Osteoblast (primary cell): ENCODE measurements at regions not wholly inside any gene's neighbourhood (a gene's known extent, or its start where the extent isn't known, plus 50 kb on each side); places are given as distances from the start of the nearest gene placed in this dataset.

ENCODE experiments used
- DNase-seq: peaks from one replicate; pipeline ENCODE4 v3.0.0; 2011; ENCODE audit warnings: low spot score, mixed read lengths; ENCODE audit not compliant: insufficient read length; ENCODE audit errors: missing footprints
- H2AFZ ChIP-seq: 2 replicates; pipeline ENCODE4 v1.6.0; 2011; ENCODE audit warnings: mild to moderate bottlenecking, low read length
- H3K27ac ChIP-seq: 2 replicates; pipeline ENCODE4 v1.5.1; 2011; ENCODE audit warnings: mild to moderate bottlenecking, low read depth, low read length, moderate library complexity
- H3K27me3 ChIP-seq: 2 replicates; pipeline ENCODE4 v1.6.0; 2012; ENCODE audit warnings: mild to moderate bottlenecking, control low read depth, inconsistent platforms, low read length, moderate library complexity; ENCODE audit not compliant: insufficient read depth
- H3K36me3 ChIP-seq: 2 replicates; pipeline ENCODE4 v1.5.1; 2011; ENCODE audit warnings: mild to moderate bottlenecking, low read length, control low read depth, moderate library complexity; ENCODE audit not compliant: insufficient read depth
- H3K4me1 ChIP-seq: 2 replicates; pipeline ENCODE4 v1.5.1; 2011; ENCODE audit warnings: mild to moderate bottlenecking, low read length, control low read depth, moderate library complexity; ENCODE audit not compliant: insufficient read depth
- H3K4me2 ChIP-seq: 2 replicates; pipeline ENCODE4 v1.6.0; 2011; ENCODE audit warnings: mild to moderate bottlenecking, low read length; ENCODE audit not compliant: insufficient read depth
- H3K4me3 ChIP-seq: fragments of 200-600 bp; sonication (generic); 3 replicates; pipeline ENCODE4 v1.5.1; 2012; ENCODE audit warnings: mild to moderate bottlenecking, low read length, inconsistent platforms; ENCODE audit not compliant: insufficient read depth
- H3K79me2 ChIP-seq: 2 replicates; pipeline ENCODE4 v1.6.0; 2012; ENCODE audit warnings: mild to moderate bottlenecking, low read length, control low read depth, inconsistent platforms; ENCODE audit not compliant: insufficient read depth
- H3K9me3 ChIP-seq: 2 replicates; pipeline ENCODE4 v1.5.1; 2011; ENCODE audit warnings: low read depth, low read length, control low read depth
- H4K20me1 ChIP-seq: 2 replicates; pipeline ENCODE4 v1.6.0; 2012; ENCODE audit warnings: mild to moderate bottlenecking, low read length, control low read depth; ENCODE audit not compliant: insufficient read depth
- TF ChIP-seq, protein P1 (sequence below): IDR thresholded peaks from 2 replicates; pipeline ENCODE4 v1.5.1; 2011; ENCODE audit warnings: mild to moderate bottlenecking, low read depth, low read length, moderate library complexity; ENCODE audit errors: extremely low read depth

DNA sequence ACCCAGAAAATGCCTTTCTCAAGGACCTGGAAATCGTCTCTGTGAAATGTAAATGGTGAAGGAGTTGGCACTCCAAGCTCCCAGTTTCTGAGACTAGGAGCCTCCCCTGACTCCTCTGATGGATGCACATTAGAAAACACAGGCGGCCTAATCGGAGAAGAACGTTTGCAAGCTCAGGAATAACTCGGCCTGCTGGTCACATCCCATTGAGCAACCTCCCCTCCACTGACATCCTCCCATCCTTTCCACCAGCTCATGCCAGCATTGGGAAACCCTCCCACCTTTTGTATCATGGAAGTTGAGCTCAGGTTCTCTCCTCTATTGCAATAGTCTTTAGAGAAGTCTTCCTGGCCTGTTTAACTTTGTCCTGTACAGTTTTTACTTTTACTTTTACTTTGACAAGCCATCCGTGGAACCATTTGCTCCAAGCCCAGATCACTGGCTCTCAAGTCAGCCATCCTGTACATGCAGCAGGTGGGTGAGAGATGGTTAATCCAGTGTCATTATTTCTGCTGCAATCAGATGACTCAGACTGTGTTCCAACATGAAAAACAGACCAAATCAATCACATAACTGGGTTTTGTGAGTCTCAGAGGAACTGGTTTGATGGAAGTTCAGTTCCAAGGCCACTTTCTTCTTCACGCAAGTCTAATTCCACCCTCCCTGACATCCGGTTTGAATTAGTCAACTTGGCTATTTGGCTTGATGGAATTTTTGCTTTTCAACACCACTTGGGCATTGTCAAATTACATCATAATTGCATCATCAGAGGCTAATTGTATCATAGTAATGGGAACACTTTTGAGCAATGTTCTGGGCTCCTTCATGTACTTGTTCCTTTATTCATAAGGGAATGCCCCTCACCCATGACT is 619.4 kb upstream of the CDH4 start:
- Histone ChIP-seq H3K4me3 (no peak overlapping the region), H3K4me2 (no peak overlapping the region), H2AFZ (no peak overlapping the region), H3K79me2 (no peaks in the 10 kb centered on the region), H3K36me3 (no peaks in the 10 kb centered on the region), H3K4me1 (no peaks in the 10 kb centered on the region), H3K27ac (no peak overlapping the region), H4K20me1 (no peaks in the 10 kb centered on the region), H3K27me3 (no peaks in the 10 kb centered on the region), H3K9me3 (no peaks in the 10 kb centered on the region)
- TF ChIP-seq, protein P1, sequence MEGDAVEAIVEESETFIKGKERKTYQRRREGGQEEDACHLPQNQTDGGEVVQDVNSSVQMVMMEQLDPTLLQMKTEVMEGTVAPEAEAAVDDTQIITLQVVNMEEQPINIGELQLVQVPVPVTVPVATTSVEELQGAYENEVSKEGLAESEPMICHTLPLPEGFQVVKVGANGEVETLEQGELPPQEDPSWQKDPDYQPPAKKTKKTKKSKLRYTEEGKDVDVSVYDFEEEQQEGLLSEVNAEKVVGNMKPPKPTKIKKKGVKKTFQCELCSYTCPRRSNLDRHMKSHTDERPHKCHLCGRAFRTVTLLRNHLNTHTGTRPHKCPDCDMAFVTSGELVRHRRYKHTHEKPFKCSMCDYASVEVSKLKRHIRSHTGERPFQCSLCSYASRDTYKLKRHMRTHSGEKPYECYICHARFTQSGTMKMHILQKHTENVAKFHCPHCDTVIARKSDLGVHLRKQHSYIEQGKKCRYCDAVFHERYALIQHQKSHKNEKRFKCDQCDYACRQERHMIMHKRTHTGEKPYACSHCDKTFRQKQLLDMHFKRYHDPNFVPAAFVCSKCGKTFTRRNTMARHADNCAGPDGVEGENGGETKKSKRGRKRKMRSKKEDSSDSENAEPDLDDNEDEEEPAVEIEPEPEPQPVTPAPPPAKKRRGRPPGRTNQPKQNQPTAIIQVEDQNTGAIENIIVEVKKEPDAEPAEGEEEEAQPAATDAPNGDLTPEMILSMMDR = no peak
- DNase-seq = no peak

DNA sequence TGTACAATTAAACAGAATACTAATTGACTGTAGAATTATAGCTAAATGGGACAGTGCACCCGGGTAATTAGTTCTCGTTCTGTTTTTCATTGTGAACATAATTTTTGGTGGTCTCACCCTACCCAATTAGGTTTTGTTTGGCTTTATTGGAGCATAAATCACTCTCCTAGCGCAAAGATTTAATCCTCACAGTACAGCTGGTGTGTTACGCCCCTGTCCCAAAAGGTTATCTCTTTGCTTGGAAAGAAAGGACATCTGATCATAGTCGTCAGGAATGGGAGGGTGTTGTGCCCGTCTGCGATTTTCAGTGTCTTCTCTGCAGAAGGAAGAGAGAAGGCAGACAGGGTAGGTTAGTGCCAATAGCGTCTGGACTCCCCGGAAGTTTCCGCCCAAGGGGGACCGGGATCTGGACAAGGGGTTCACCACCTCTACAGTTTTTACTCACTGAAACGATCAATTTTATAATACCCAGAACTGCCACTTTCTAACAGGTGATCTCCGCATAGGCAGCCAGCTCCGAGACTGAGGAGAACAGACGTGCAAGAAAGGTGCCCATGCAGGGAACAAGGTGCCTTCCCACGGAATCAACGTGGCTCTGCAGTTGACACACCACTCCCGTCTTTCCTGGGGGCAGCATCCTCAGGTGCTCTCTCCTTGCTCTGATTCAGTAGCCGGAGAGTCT is 617.4 kb upstream of the CDH4 start:
- no peak overlapping the region for H2AFZ ChIP-seq
- H3K79me2 ChIP-seq = no peaks in the 10 kb centered on the region
- H3K4me2 ChIP-seq = no peak overlapping the region
- H3K4me3 ChIP-seq = no peak overlapping the region
- no peaks in the 10 kb centered on the region for H3K36me3 ChIP-seq
- DNase-seq = peak; percentile 38
- no peak overlapping the region for H3K27ac ChIP-seq
- H3K27me3 ChIP-seq = no peaks in the 10 kb centered on the region
- no peaks in the 10 kb centered on the region for H4K20me1 ChIP-seq
- H3K4me1 ChIP-seq = no peaks in the 10 kb centered on the region
- no peaks in the 10 kb centered on the region for H3K9me3 ChIP-seq
- TF ChIP-seq, protein P1 = no peak

DNA sequence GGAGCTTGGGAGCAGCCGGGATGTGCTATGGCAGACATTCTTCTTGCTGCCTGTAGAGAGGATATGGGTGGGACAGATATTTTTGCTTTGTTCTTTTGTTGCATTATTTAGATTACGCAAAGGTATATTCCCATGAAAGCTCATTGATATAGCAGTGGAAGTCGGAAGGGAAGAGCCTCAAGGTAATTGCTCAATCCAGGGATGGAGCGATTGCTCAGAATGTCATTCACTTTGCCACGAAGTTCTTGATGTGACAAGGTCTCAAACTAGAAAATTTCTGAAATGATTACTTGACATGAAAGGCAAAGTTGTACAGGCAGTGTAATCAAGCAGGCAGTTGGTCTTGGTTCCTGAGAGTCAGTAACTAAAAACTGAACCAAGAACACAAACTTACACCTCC is 615.6 kb upstream of the CDH4 start:
- TF ChIP-seq, protein P1 = no peak
- Histone ChIP-seq H3K36me3 (no peaks in the 10 kb centered on the region), H2AFZ (no peak overlapping the region), H3K4me3 (no peak overlapping the region), H3K27ac (no peak overlapping the region), H3K4me2 (no peak overlapping the region), H3K4me1 (no peaks in the 10 kb centered on the region), H3K9me3 (no peaks in the 10 kb centered on the region), H4K20me1 (no peaks in the 10 kb centered on the region), H3K79me2 (no peaks in the 10 kb centered on the region), H3K27me3 (no peaks in the 10 kb centered on the region)
- DNase-seq = no peak

DNA sequence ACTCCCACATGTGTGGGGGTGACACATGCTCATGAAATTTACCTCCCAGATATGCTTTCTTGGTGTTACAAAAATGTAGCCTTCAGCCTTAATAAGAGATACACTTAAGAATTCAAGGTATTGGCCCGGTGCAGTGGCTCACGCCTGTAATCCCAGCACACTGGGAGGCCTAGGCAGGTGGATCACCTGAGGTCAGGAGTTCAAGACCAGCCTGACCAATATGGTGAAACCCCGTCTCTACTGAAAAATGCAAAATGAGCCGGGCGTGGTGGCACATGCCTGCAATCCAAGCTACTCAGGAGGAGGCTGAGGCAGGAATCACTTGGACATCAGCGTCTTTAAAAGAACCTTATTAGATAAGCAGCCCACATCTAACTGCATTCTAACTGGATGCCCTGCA is 614.3 kb upstream of the CDH4 start:
- Histone ChIP-seq H2AFZ (no peak overlapping the region), H3K4me3 (no peak overlapping the region), H3K4me1 (no peaks in the 10 kb centered on the region), H3K9me3 (no peaks in the 10 kb centered on the region), H3K4me2 (no peak overlapping the region), H3K27me3 (no peaks in the 10 kb centered on the region), H3K79me2 (no peaks in the 10 kb centered on the region), H3K36me3 (no peaks in the 10 kb centered on the region), H3K27ac (no peak overlapping the region), H4K20me1 (no peaks in the 10 kb centered on the region)
- no peak for DNase-seq
- TF ChIP-seq, protein P1 = no peak
